ENCODE measurements at regions not wholly inside any gene's neighbourhood (a gene's known extent, or its start where the extent isn't known, plus 50 kb on each side); places are given as distances from the start of the nearest gene placed in this dataset.

- no peak for DNase-seq (ENCODE audit: low read depth)
- no peak for TF ChIP-seq CTCF (IDR thresholded peaks at IDR 0.05; ENCODE audit: control insufficient read depth, extremely low read depth, insufficient read depth)
- no peak overlapping the region for H3K4me3 ChIP-seq (ENCODE audit: low read depth, low read length)
Measured at GRCh38 chr13:103236213-103236612, 170.0 kb upstream of the SLC10A2 start.

- H3K4me3 ChIP-seq (ENCODE audit: low read depth, low read length) = no peak overlapping the region
Measured at GRCh38 chr13:103229674-103230073, 163.5 kb upstream of the SLC10A2 start.

GRCh38 chr13:103224804-103225203 is 158.6 kb upstream of the SLC10A2 start:
- no peak overlapping the region for H3K4me3 ChIP-seq (ENCODE audit: low read depth, low read length)
- no peak for TF ChIP-seq CTCF (IDR thresholded peaks at IDR 0.05; ENCODE audit: control insufficient read depth, extremely low read depth, insufficient read depth)
- DNase-seq (ENCODE audit: low read depth) = no peak

More at GRCh38 chr13:103229674-103230073, 163.5 kb upstream of the SLC10A2 start:
- no peak for DNase-seq (ENCODE audit: low read depth)
- TF ChIP-seq CTCF (IDR thresholded peaks at IDR 0.05; ENCODE audit: control insufficient read depth, extremely low read depth, insufficient read depth) = no peak

GRCh38 chr13:103222683-103223082 is 156.5 kb upstream of the SLC10A2 start:
- DNase-seq (ENCODE audit: low read depth) = no peak

GRCh38 chr13:103218253-103218652 is 152.0 kb upstream of the SLC10A2 start:
- H3K4me3 ChIP-seq (ENCODE audit: low read depth, low read length) = no peak overlapping the region
- no peak for TF ChIP-seq CTCF (IDR thresholded peaks at IDR 0.05; ENCODE audit: control insufficient read depth, extremely low read depth, insufficient read depth)
- no peak for DNase-seq (ENCODE audit: low read depth)

More at GRCh38 chr13:103222683-103223082, 156.5 kb upstream of the SLC10A2 start:
- H3K4me3 ChIP-seq (ENCODE audit: low read depth, low read length) = no peak overlapping the region
- no peak for TF ChIP-seq CTCF (IDR thresholded peaks at IDR 0.05; ENCODE audit: control insufficient read depth, extremely low read depth, insufficient read depth)

GRCh38 chr13:103213152-103213551 is 146.9 kb upstream of the SLC10A2 start:
- no peak for DNase-seq (ENCODE audit: low read depth)
- no peak overlapping the region for H3K4me3 ChIP-seq (ENCODE audit: low read depth, low read length)
- no peak for TF ChIP-seq CTCF (IDR thresholded peaks at IDR 0.05; ENCODE audit: control insufficient read depth, extremely low read depth, insufficient read depth)

GRCh38 chr13:103210348-103210747 is 144.1 kb upstream of the SLC10A2 start:
- no peak for TF ChIP-seq CTCF (IDR thresholded peaks at IDR 0.05; ENCODE audit: control insufficient read depth, extremely low read depth, insufficient read depth)
- H3K4me3 ChIP-seq (ENCODE audit: low read depth, low read length) = no peak overlapping the region
- DNase-seq (ENCODE audit: low read depth) = no peak

All from LNCaP clone FGC (cell line).